GM12878 (cell line): ENCODE measurements at regions not wholly inside any gene's neighbourhood (a gene's known extent, or its start where the extent isn't known, plus 50 kb on each side); places are given as distances from the start of the nearest gene placed in this dataset.
A peak's percentile ranks its signal among the peaks of the same experiment; 100 is the strongest.

Source experiments
- BACH1 ChIP-seq: fragments of 450-650 bp; IDR thresholded peaks from 2 replicates; pipeline ENCODE4 v1.6.1; 2017; ENCODE audit warnings: mild to moderate bottlenecking, borderline replicate concordance
- BMI1 ChIP-seq: fragments of 450-650 bp; IDR thresholded peaks from 2 replicates; pipeline ENCODE4 v1.6.1; 2016; ENCODE audit warnings: mild to moderate bottlenecking, moderate library complexity, borderline replicate concordance
- CTCF ChIP-seq, 3 experiments: IDR thresholded peaks in 2 of 3; conservative IDR thresholded peaks in 1 of 3; 2 replicates each; pipeline ENCODE4 v1.5.1; 2011; ENCODE audit warnings: low read depth in 3 of 3, low read length in 3 of 3, mild to moderate bottlenecking in 3 of 3, control low read depth in 2 of 3, moderate library complexity in 2 of 3, inconsistent platforms in 1 of 3, mixed read lengths in 1 of 3; ENCODE audit not compliant: control insufficient read depth in 2 of 3, insufficient read depth in 1 of 3; ENCODE audit errors: extremely low read depth in 1 of 3
- POLR2A ChIP-seq: IDR thresholded peaks from 2 replicates; pipeline ENCODE4 v1.6.1; 2011; ENCODE audit warnings: low read depth, mild to moderate bottlenecking, low read length
- RAD21 ChIP-seq: IDR thresholded peaks from 2 replicates; pipeline ENCODE4 v1.6.1; 2011; ENCODE audit warnings: mild to moderate bottlenecking, low read depth, low read length, moderate library complexity; ENCODE audit not compliant: insufficient read depth
- RBBP5 ChIP-seq: fragments of 200-600 bp; sonication (generic); conservative IDR thresholded peaks from 2 replicates; pipeline ENCODE4 v1.6.1; 2016

GRCh38 chr1:219544163-219544846, 68.6 kb downstream of the ZC3H11B start:
- peak; percentile 48; the same call in 1 of the 2 replicates for TF ChIP-seq RAD21
- no peak for TF ChIP-seq RBBP5
- TF ChIP-seq BACH1 = no peak
- no peak for TF ChIP-seq BMI1
- TF ChIP-seq CTCF (IDR thresholded peaks at IDR 0.05 in 2 of 3, conservative IDR thresholded peaks at IDR 0.05 in 1 of 3; ENCODE audit: control insufficient read depth in 2 of 3, extremely low read depth in 1 of 3, insufficient read depth in 1 of 3, low read depth in 3 of 3, low read length in 3 of 3) = peak in 2 of 3 experiments; percentile 10 to 30; a peak in 1 of 6 replicates
- TF ChIP-seq POLR2A = no peak
